ENCODE measurements at regions not wholly inside any gene's neighbourhood (a gene's known extent, or its start where the extent isn't known, plus 50 kb on each side); places are given as distances from the start of the nearest gene placed in this dataset.

DNA sequence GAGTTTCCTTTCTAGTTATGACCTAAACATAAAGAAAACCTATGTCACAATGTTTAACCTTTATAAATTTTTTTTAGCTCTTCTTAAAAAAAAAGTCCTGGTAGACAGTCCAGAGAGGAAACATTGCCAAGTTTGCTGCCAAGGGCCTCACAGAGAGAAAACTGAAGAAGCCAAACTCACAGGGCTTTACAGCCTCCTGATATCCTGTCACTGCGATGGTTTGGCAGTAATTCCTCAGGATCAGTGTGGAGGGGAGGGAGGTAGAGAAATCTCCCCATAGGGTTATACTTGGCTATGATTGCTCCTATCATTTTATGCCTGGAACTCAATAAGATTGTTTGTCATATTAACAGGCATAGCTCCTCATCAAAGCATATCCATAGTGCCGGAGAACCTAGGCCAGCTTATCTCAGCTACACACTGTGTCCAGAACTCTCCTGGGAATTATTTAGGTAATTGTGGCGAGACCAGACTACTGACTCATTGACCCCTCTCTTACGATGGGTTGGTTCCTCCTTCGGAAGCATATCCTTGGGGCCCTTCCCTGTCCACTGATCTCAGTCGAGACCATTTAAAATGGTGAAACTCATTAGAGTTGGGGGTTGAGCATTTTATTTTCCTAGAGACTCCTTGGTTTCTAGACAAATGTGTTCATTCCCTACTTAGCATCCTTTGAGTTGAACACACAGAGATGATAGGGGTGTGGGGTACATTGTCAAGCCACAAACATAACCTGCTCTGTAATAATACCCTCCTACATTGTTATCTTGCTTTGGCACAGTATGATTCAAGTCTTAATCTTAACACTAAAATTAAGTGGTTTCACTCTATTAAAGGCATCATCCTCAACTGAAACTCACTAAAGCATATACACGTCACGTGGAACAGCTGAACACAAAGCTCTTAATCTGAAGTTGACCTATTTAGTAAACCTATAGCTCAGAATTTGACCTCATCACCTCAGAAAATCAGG, 53.4 kb upstream of the TMC1 start:
- Mint-ChIP-seq H3K36me3 (ENCODE audit: low read depth) (no peaks in the 10 kb centered on the region), H3K9me3 (no peaks in the 10 kb centered on the region), H3K27me3 (ENCODE audit: insufficient read depth, low read depth, poor library complexity) (peaks cover 2% of the 10 kb centered on the region), H3K4me1 (no peaks in the 10 kb centered on the region), H3K27ac (no peak overlapping the region), H3K4me3 (no peak overlapping the region)
- Histone ChIP-seq H4K20me1 (replicated peaks; ENCODE audit: insufficient read depth) (no peaks in the 10 kb centered on the region), H3F3A (replicated peaks; ENCODE audit: low read depth) (no peaks in the 10 kb centered on the region), H3K4me2 (no peak overlapping the region), H3K9me2 (ENCODE audit: insufficient read depth) (no peaks in the 10 kb centered on the region), H3K4me3 (no peak overlapping the region), H3K27ac (ENCODE audit: low read depth) (no peak overlapping the region), H3K79me2 (replicated peaks; ENCODE audit: insufficient read depth) (no peaks in the 10 kb centered on the region), H3K4me1 (ENCODE audit: insufficient read depth) (no peaks in the 10 kb centered on the region), H3K27me3 (ENCODE audit: insufficient read depth) (no peaks in the 10 kb centered on the region), H3K36me3 (ENCODE audit: insufficient read depth) (no peaks in the 10 kb centered on the region), H2AFZ (no peak overlapping the region)
- DNase-seq (ENCODE audit: low spot score) (no peak), ATAC-seq (no peak)
- TF ChIP-seq EZH2phosphoT487 (IDR thresholded peaks at IDR 0.05; ENCODE audit: unreplicated experiment) = no peak
- TF ChIP-seq, protein P1, sequence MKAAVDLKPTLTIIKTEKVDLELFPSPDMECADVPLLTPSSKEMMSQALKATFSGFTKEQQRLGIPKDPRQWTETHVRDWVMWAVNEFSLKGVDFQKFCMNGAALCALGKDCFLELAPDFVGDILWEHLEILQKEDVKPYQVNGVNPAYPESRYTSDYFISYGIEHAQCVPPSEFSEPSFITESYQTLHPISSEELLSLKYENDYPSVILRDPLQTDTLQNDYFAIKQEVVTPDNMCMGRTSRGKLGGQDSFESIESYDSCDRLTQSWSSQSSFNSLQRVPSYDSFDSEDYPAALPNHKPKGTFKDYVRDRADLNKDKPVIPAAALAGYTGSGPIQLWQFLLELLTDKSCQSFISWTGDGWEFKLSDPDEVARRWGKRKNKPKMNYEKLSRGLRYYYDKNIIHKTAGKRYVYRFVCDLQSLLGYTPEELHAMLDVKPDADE (IDR thresholded peaks at IDR 0.05) = no peak
- no peak for TF ChIP-seq ZNF114 (CRISPR knock-in tag; IDR thresholded peaks at IDR 0.05)
- TF ChIP-seq EZH2 (IDR thresholded peaks at IDR 0.05; ENCODE audit: low read depth, unreplicated experiment) = no peak
- TF ChIP-seq JUNB (IDR thresholded peaks at IDR 0.05; ENCODE audit: unreplicated experiment) = no peak
- TF ChIP-seq, protein P2, sequence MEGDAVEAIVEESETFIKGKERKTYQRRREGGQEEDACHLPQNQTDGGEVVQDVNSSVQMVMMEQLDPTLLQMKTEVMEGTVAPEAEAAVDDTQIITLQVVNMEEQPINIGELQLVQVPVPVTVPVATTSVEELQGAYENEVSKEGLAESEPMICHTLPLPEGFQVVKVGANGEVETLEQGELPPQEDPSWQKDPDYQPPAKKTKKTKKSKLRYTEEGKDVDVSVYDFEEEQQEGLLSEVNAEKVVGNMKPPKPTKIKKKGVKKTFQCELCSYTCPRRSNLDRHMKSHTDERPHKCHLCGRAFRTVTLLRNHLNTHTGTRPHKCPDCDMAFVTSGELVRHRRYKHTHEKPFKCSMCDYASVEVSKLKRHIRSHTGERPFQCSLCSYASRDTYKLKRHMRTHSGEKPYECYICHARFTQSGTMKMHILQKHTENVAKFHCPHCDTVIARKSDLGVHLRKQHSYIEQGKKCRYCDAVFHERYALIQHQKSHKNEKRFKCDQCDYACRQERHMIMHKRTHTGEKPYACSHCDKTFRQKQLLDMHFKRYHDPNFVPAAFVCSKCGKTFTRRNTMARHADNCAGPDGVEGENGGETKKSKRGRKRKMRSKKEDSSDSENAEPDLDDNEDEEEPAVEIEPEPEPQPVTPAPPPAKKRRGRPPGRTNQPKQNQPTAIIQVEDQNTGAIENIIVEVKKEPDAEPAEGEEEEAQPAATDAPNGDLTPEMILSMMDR (conservative IDR thresholded peaks at IDR 0.05; ENCODE audit: low read depth in 2 of 2) = no peak
- no peak for TF ChIP-seq POLR2AphosphoS5 (IDR thresholded peaks at IDR 0.05; ENCODE audit: low read depth)
- TF ChIP-seq STAT1 (IDR thresholded peaks at IDR 0.05; ENCODE audit: unreplicated experiment) = no peak

DNA sequence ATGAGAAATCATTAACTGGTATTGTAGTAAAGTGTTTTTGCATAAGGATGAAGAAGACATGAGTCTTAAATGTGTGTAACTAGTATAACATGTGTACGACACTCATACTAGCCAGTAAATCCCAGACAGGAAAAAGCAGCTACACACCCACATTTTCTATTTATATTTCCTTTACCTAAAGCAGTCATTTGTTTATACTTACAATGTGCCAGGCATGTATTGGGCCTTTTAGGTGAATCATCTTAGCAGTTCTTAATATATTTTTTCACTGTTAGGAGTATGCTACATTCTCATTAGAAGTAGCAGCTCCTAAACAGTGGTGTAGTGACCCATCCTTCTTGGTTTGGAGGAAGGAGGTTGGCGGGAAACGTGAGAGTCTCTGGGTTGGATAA, 55.8 kb upstream of the TMC1 start:
- Histone ChIP-seq H3K79me2 (replicated peaks; ENCODE audit: insufficient read depth) (no peaks in the 10 kb centered on the region), H3K27me3 (ENCODE audit: insufficient read depth) (no peaks in the 10 kb centered on the region), H3K27ac (ENCODE audit: low read depth) (no peak overlapping the region), H3K9me2 (ENCODE audit: insufficient read depth) (no peaks in the 10 kb centered on the region), H3K4me1 (ENCODE audit: insufficient read depth) (no peaks in the 10 kb centered on the region), H3K36me3 (ENCODE audit: insufficient read depth) (no peaks in the 10 kb centered on the region), H3K4me2 (no peak overlapping the region), H3F3A (replicated peaks; ENCODE audit: low read depth) (no peaks in the 10 kb centered on the region), H3K4me3 (no peak overlapping the region), H4K20me1 (replicated peaks; ENCODE audit: insufficient read depth) (no peaks in the 10 kb centered on the region), H2AFZ (no peak overlapping the region)
- no peaks in the 10 kb centered on the region for H3K27me3 Mint-ChIP-seq (ENCODE audit: insufficient read depth, low read depth, poor library complexity)
- DNase-seq (ENCODE audit: low spot score) (no peak), ATAC-seq (no peak)
- H3K36me3 Mint-ChIP-seq (ENCODE audit: low read depth) = no peaks in the 10 kb centered on the region
- H3K27ac Mint-ChIP-seq = no peak overlapping the region
- H3K4me1 Mint-ChIP-seq = no peaks in the 10 kb centered on the region
- no peaks in the 10 kb centered on the region for H3K9me3 Mint-ChIP-seq
- TF ChIP-seq EZH2phosphoT487 (IDR thresholded peaks at IDR 0.05; ENCODE audit: unreplicated experiment) = no peak
- no peak overlapping the region for H3K4me3 Mint-ChIP-seq
